ENCODE measurements at regions not wholly inside any gene's neighbourhood (a gene's known extent, or its start where the extent isn't known, plus 50 kb on each side); places are given as distances from the start of the nearest gene placed in this dataset.

DNA sequence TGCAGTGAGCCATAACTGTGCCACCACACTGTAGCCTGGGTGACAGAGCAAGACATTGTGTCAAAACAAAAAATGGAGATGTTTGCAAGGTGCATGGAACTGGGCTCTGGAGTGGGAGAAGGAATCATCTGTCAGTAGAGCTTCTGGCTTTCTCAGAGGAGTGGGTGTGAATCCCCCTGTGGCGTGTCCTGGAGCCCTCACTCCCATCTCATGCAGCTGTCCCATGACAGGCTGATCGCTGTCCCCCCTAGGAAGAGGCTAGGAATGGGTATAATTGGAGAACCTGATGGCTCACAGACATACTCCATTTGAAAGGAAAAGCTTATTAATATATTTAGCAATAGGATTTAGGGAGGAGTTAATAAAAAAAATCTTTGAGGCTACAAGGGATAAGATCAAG is 125.8 kb upstream of the EPB41L3 start:
- no peak for DNase-seq (ENCODE audit: low spot score in 2 of 2)
- H3K4me3 ChIP-seq (ENCODE audit: low read depth, poor library complexity, severe bottlenecking): no peak overlapping the region
- TF ChIP-seq CTCF (IDR thresholded peaks at IDR 0.05): no peak
- no peak for TF ChIP-seq POLR2A (IDR thresholded peaks at IDR 0.05)
- 86 to 95% methylated on average over 2 of the region's 2 CpGs for WGBS, 2 donors
- intact Hi-C loops (cut with DNase I; ENCODE audit: low total_unique reads): no loop called here

GRCh38 chr18:5668087-5668715 is 124.4 kb upstream of the EPB41L3 start:
- TF ChIP-seq POLR2A (IDR thresholded peaks at IDR 0.05) (no peak), CTCF (IDR thresholded peaks at IDR 0.05) (no peak)
- intact Hi-C loops (cut with DNase I; ENCODE audit: low total_unique reads): no loop called here
- H3K4me3 ChIP-seq (ENCODE audit: low read depth, poor library complexity, severe bottlenecking): no peak overlapping the region
- DNase-seq (ENCODE audit: low spot score in 2 of 2): no peak
- 44 to 93% methylated on average over 2 of the region's 2 CpGs for whole genome bisulfite sequencing, 2 donors

DNA sequence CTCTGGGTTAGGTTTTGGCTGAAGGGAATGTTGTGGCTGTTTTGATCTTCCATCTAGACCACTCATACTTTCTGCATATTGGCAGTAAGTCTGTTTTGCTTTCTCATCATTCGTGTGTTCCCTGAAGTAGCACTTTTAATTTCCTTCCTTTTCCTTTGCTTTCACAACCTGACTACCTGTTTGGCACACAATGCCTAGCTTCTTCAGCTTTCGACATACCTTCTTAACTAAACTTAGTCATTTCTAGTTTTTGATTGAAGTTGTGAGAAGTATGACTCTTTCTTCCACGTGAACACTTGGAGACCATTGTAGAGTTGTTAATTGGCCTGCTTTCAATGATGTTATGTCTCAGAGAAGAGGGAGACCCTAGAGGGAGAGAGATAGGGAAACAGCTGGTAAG is 123.6 kb upstream of the EPB41L3 start:
- DNase-seq (ENCODE audit: low spot score in 2 of 2): no peak
- WGBS, 2 donors: 77 to 84% methylated on average over 3 of the region's 3 CpGs
- TF ChIP-seq POLR2A (IDR thresholded peaks at IDR 0.05) (no peak), CTCF (IDR thresholded peaks at IDR 0.05) (no peak)
- intact Hi-C loops (cut with DNase I; ENCODE audit: low total_unique reads): no loop called here
- H3K4me3 ChIP-seq (ENCODE audit: low read depth, poor library complexity, severe bottlenecking): no peak overlapping the region

GRCh38 chr18:5662586-5663090 is 118.8 kb upstream of the EPB41L3 start:
- no peak for DNase-seq (ENCODE audit: low spot score in 2 of 2)
- intact Hi-C loops (cut with DNase I; ENCODE audit: low total_unique reads): no loop called here
- no peak for TF ChIP-seq POLR2A (IDR thresholded peaks at IDR 0.05)
- H3K4me3 ChIP-seq (ENCODE audit: low read depth, poor library complexity, severe bottlenecking): no peak overlapping the region
- 82 to 84% methylated on average over 3 of the region's 3 CpGs for WGBS, 2 donors

- 88 to 91% methylated on average over 1 of the region's 1 CpG for WGBS, 2 donors
- no peak for TF ChIP-seq POLR2A (IDR thresholded peaks at IDR 0.05)
- no peak for TF ChIP-seq CTCF (IDR thresholded peaks at IDR 0.05)
- intact Hi-C loops (cut with DNase I; ENCODE audit: low total_unique reads): no loop called here
These were observed 117.4 kb upstream of the EPB41L3 start for GRCh38 chr18:5661179-5661578.

GRCh38 chr18:5653802-5654201 is 110.0 kb upstream of the EPB41L3 start:
- intact Hi-C loops (cut with DNase I; ENCODE audit: low total_unique reads): no loop called here
- no peak overlapping the region for H3K4me3 ChIP-seq (ENCODE audit: low read depth, poor library complexity, severe bottlenecking)
- DNase-seq (ENCODE audit: low spot score in 2 of 2): no peak
- 49 to 59% methylated on average over 3 of the region's 3 CpGs for WGBS, 2 donors
- TF ChIP-seq CTCF (IDR thresholded peaks at IDR 0.05) (no peak), POLR2A (IDR thresholded peaks at IDR 0.05) (no peak)

More at GRCh38 chr18:5661179-5661578, 117.4 kb upstream of the EPB41L3 start:
- H3K4me3 ChIP-seq (ENCODE audit: low read depth, poor library complexity, severe bottlenecking): no peak overlapping the region
- no peak for DNase-seq (ENCODE audit: low spot score in 2 of 2)

Data from lower leg skin (tissue), 4 donors.